ENCODE measurements at regions not wholly inside any gene's neighbourhood (a gene's known extent, or its start where the extent isn't known, plus 50 kb on each side); places are given as distances from the start of the nearest gene placed in this dataset.
"Not testable (repeated sequence)": the region's sequence is repeated elsewhere in the genome, so short reads cannot be mapped to it uniquely, and the experiment has no call there.

- no peak for DNase-seq (ENCODE audit: extremely low read depth in 1 of 2, low read depth in 1 of 2)
Measured at GRCh38 chr3:67145738-67146137, 147.6 kb downstream of the KBTBD8 start.

GRCh38 chr3:67154429-67154828, 156.3 kb downstream of the KBTBD8 start:
- no peak for DNase-seq (ENCODE audit: extremely low read depth in 1 of 2, low read depth in 1 of 2)

- DNase-seq (ENCODE audit: extremely low read depth in 1 of 2, low read depth in 1 of 2): no peak
Measured at GRCh38 chr3:67167481-67167880, 169.4 kb downstream of the KBTBD8 start.

DNA sequence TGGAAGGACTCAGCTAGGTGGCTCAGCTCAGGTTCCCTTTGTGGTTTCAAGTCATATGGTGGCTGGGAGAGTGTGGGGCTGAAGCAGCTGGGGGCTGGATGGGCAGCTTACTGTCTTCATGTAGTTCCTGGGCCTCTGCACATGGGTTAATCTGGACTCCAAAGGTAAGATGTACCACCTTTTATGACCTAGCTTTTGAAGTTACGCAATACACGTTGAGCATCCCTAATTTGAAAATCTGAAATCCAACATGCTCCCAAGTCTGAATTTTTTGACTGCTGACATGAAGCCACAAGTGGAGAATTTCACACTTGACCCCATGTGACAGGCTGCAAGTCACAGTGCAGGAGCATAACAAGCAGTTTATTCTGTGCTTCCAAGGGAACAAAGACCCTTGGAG, 173.7 kb downstream of the KBTBD8 start:
- DNase-seq (ENCODE audit: extremely low read depth in 1 of 2, low read depth in 1 of 2): no peak

DNA sequence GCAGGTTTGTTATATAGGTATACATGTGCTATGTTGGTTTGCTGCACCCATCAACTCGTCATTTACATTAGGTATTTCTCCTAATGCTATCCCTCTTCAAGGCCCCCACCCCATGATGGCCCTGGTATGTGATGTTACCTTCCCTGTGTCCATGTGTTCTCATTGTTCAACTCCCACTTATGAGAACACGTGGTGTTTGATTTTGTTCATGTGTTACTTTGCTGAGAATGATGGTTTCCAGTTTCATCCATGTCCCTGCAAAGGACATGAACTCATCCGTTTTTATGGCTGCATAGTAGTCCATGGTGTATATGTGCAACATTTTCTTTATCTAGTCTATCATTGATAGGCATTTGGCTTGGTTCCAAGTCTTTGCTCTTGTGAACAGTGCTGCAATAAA, 175.0 kb downstream of the KBTBD8 start:
- DNase-seq (ENCODE audit: extremely low read depth in 1 of 2, low read depth in 1 of 2): not testable (repeated sequence)

- no peak for DNase-seq (ENCODE audit: extremely low read depth in 1 of 2, low read depth in 1 of 2)
Measured at GRCh38 chr3:67176396-67176795, 178.3 kb downstream of the KBTBD8 start.

DNA sequence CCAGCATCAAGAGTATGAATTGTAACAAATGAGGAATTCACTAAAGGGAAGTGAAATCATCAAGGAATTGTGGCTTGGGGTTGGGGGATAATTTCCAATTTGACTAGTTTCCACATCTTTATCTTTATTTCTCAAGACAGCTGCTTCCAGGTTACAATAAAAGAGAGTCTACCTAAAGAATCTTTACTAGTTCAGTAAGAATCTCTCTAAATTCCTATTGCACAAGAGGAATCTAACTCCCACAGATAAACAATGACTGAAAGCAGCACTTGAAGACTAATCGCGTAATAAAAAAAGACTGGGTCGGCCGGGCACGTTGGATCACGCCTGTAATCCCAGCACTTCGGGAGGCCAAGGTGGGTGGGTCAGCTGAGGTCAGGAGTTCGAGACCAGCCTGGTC, 194.4 kb downstream of the KBTBD8 start:
- DNase-seq (ENCODE audit: extremely low read depth in 1 of 2, low read depth in 1 of 2): no peak

GRCh38 chr3:67196677-67197076, 198.6 kb downstream of the KBTBD8 start:
- DNase-seq (ENCODE audit: extremely low read depth in 1 of 2, low read depth in 1 of 2): no peak

DNA sequence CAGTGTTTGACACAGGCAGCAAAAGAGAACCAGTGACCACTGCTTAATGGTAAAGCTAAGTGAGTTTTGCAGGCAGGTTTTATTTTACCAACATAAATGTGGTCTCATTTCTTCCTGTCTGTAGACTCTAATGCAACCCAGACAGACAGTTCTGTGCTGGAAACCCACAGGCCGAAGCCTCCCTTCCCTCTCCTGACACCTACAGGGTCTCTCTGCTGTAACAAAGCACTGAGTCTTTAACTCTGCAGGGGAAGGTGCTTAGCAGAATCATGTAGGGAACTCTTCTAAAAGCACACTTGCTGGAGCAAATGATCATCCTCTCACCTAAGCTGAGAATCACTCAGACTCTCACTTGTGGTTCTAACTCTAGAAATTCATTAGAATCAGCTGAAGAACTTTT, 200.3 kb downstream of the KBTBD8 start:
- DNase-seq (ENCODE audit: extremely low read depth in 1 of 2, low read depth in 1 of 2): no peak

GRCh38 chr3:67200618-67201017, 202.5 kb downstream of the KBTBD8 start:
- DNase-seq (ENCODE audit: extremely low read depth in 1 of 2, low read depth in 1 of 2): no peak

DNA sequence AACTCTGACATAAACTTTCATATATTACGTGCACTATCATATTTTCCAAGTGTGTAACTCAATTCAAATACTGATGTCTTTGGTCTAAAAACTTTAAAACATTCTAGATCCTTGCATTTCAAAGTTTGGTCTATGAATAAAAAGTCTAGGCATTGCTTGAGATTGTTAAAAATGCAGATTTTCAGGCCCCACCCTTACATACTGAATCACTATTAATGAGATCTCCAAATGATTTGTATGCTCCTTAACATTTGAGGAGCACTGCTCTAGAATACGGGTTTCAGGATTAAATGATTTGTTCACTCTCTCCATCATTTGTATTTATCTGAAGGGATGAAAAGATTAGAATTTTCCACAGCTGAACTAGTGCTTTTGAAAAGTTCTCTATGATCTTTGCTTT, 202.9 kb downstream of the KBTBD8 start:
- no peak for DNase-seq (ENCODE audit: extremely low read depth in 1 of 2, low read depth in 1 of 2)

- no peak for DNase-seq (ENCODE audit: extremely low read depth in 1 of 2, low read depth in 1 of 2)
Measured at GRCh38 chr3:67202053-67202452, 203.9 kb downstream of the KBTBD8 start.

DNA sequence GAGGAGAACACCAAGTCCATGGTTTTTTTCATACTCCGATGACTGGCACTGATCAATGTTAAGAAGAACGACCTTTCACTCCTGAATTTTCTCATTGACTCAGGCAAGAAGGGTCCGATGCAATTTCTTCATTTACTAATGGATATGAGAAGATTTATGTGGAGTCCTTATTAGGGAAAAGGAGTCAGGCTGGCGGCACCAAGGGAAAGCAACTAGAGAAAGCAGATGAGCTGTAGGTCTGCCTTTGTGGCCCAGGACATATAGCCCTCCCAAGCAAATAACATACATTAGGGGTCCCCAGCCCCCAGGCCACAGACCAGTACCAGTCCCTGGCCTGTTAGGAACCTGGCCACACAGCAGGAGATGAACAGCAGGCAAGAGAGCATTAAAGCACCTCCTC, 206.8 kb downstream of the KBTBD8 start:
- no peak for DNase-seq (ENCODE audit: extremely low read depth in 1 of 2, low read depth in 1 of 2)

- DNase-seq (ENCODE audit: extremely low read depth in 1 of 2, low read depth in 1 of 2): no peak
Measured at GRCh38 chr3:67215690-67216089, 217.6 kb downstream of the KBTBD8 start.

- no peak for DNase-seq (ENCODE audit: extremely low read depth in 1 of 2, low read depth in 1 of 2)
Measured at GRCh38 chr3:67227030-67227429, 228.9 kb downstream of the KBTBD8 start.

GRCh38 chr3:67228136-67228535, 230.0 kb downstream of the KBTBD8 start:
- no peak for DNase-seq (ENCODE audit: extremely low read depth in 1 of 2, low read depth in 1 of 2)

DNA sequence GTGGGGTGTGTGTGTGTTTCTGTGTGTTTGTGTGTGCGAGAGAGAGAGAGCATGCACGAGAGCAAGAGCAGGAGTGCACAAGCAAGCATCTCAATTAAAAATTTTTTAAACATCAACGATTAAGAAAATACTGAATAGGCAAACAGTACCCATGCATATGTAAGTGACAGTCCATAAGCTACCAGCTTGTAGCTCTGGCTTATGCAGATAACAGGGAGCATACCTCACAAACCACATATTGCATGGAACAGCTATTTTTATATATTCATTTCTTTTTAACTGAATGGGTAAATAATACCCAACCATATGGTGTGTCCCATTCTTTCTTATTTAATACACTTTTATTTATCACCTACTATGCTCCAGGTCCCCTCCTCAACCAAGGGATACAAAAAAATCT, 234.5 kb downstream of the KBTBD8 start:
- DNase-seq (ENCODE audit: extremely low read depth in 1 of 2, low read depth in 1 of 2): no peak

- DNase-seq (ENCODE audit: extremely low read depth in 1 of 2, low read depth in 1 of 2): no peak
Measured at GRCh38 chr3:67239353-67239752, 241.2 kb downstream of the KBTBD8 start.

DNA sequence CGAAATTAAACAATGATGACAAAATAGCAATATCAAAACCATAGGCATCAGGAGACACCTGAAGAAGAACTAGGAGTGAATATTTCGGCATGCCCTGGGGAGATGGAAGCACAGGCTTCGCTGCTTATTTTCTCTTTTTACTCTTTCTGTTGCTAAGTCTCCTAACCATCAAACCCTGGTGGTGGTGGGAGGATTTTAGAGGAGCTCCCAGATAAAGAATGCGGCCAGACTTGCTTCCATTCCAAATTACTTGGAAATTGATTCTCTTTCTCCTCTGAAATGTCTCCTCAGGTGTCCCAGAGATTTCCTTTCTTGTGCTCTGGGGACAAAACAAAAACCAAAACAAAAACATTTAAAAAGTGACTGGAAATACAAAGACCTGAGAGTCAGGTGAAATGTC, 243.0 kb downstream of the KBTBD8 start:
- DNase-seq (ENCODE audit: extremely low read depth in 1 of 2, low read depth in 1 of 2): no peak

- DNase-seq (ENCODE audit: extremely low read depth in 1 of 2, low read depth in 1 of 2): no peak
Measured at GRCh38 chr3:67244130-67244529, 246.0 kb downstream of the KBTBD8 start.

- no peak for DNase-seq (ENCODE audit: extremely low read depth in 1 of 2, low read depth in 1 of 2)
Measured at GRCh38 chr3:67245545-67245944, 247.4 kb downstream of the KBTBD8 start.

- no peak for DNase-seq (ENCODE audit: extremely low read depth in 1 of 2, low read depth in 1 of 2)
Measured at GRCh38 chr3:67248726-67249125, 250.6 kb downstream of the KBTBD8 start.

- not testable (repeated sequence) for DNase-seq (ENCODE audit: extremely low read depth in 1 of 2, low read depth in 1 of 2)
Measured at GRCh38 chr3:67252906-67253305, 254.8 kb downstream of the KBTBD8 start.

Measured in stimulated activated CD8-positive, alpha-beta memory T cell treated with anti-CD3 and anti-CD28 coated beads, Interleukin-7, amount 100 ng/mL, for 48 hours (primary cell).